GM12873 (cell line): ENCODE measurements at regions not wholly inside any gene's neighbourhood (a gene's known extent, or its start where the extent isn't known, plus 50 kb on each side); places are given as distances from the start of the nearest gene placed in this dataset.

Source experiments
- CTCF ChIP-seq: IDR thresholded peaks from 2 replicates; pipeline ENCODE4 v1.5.1; 2012; ENCODE audit warnings: low read depth, mild to moderate bottlenecking, moderate library complexity, low read length, control low read depth; ENCODE audit not compliant: insufficient read depth; ENCODE audit errors: missing control alignments

GRCh38 chr15:47400603-47401002 lies 316.7 kb upstream of the SEMA6D start:
- no peak for TF ChIP-seq CTCF

- no peak for TF ChIP-seq CTCF
Measured at GRCh38 chr15:47401427-47401826, 315.9 kb upstream of the SEMA6D start.

GRCh38 chr15:47402829-47403228 lies 314.5 kb upstream of the SEMA6D start:
- TF ChIP-seq CTCF: no peak

- TF ChIP-seq CTCF: no peak
Measured at GRCh38 chr15:47404877-47405276, 312.4 kb upstream of the SEMA6D start.

GRCh38 chr15:47405365-47406162 lies 311.7 kb upstream of the SEMA6D start:
- TF ChIP-seq CTCF: no peak

GRCh38 chr15:47407692-47408091 lies 309.6 kb upstream of the SEMA6D start:
- no peak for TF ChIP-seq CTCF

GRCh38 chr15:47409038-47409437 lies 308.3 kb upstream of the SEMA6D start:
- no peak for TF ChIP-seq CTCF
